ENCODE measurements at regions not wholly inside any gene's neighbourhood (a gene's known extent, or its start where the extent isn't known, plus 50 kb on each side); places are given as distances from the start of the nearest gene placed in this dataset.

DNA sequence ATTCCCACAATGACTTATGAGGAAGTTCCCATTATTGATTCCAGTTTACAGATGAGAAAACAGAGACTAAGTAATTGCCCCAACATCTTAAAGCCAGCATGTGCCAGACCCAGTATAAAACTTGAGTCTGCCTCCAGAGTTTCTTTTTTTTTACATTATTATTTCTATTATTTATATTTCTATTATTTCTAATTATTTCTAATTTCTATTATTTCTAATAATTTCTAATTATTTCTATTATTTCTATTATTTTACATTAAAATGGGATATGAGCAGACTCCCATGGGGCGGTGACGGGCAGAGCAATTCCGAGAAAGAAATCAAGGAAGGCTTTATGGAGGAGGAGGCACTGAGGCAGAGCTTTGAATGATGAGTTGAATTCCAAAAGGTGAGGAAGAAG, 54.4 kb upstream of the BDKRB2 start:
- no peak for TF ChIP-seq EZH2 (IDR thresholded peaks at IDR 0.05; ENCODE audit: insufficient read depth, low read length)
- TF ChIP-seq, protein P1, sequence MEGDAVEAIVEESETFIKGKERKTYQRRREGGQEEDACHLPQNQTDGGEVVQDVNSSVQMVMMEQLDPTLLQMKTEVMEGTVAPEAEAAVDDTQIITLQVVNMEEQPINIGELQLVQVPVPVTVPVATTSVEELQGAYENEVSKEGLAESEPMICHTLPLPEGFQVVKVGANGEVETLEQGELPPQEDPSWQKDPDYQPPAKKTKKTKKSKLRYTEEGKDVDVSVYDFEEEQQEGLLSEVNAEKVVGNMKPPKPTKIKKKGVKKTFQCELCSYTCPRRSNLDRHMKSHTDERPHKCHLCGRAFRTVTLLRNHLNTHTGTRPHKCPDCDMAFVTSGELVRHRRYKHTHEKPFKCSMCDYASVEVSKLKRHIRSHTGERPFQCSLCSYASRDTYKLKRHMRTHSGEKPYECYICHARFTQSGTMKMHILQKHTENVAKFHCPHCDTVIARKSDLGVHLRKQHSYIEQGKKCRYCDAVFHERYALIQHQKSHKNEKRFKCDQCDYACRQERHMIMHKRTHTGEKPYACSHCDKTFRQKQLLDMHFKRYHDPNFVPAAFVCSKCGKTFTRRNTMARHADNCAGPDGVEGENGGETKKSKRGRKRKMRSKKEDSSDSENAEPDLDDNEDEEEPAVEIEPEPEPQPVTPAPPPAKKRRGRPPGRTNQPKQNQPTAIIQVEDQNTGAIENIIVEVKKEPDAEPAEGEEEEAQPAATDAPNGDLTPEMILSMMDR (IDR thresholded peaks at IDR 0.05; ENCODE audit: insufficient read depth, low read depth, low read length): no peak
- no peak for FAIRE-seq

GRCh38 chr14:96151242-96151641, 53.4 kb upstream of the BDKRB2 start:
- Mint-ChIP-seq H3K27ac (ENCODE audit: unreplicated experiment) (no peak overlapping the region), H3K4me3 (ENCODE audit: unreplicated experiment) (no peak overlapping the region), H3K36me3 (ENCODE audit: low read depth, unreplicated experiment) (no peaks in the 10 kb centered on the region), H3K4me1 (ENCODE audit: low read depth, unreplicated experiment) (peaks cover 3% of the 10 kb centered on the region), H3K9me3 (ENCODE audit: unreplicated experiment) (peaks cover 2% of the 10 kb centered on the region), H3K27me3 (ENCODE audit: low read depth, unreplicated experiment) (peaks cover 6% of the 10 kb centered on the region)
- Histone ChIP-seq H2AFZ (ENCODE audit: low read depth, low read length) (no peak overlapping the region), H3K36me3 (ENCODE audit: insufficient read depth, low read length) (no peaks in the 10 kb centered on the region), H3K9me3 (ENCODE audit: insufficient read depth, low read depth, low read length) (no peaks in the 10 kb centered on the region), H3K4me1 (ENCODE audit: insufficient read depth, low read length) (peaks cover 4% of the 10 kb centered on the region), H3K27ac (ENCODE audit: low read depth, low read length) (no peak overlapping the region), H3K9ac (ENCODE audit: low read length) (no peak overlapping the region), H4K20me1 (ENCODE audit: insufficient read depth, low read length) (no peaks in the 10 kb centered on the region), H3K27me3 (ENCODE audit: insufficient read depth, low read length) (no peaks in the 10 kb centered on the region), H3K4me2 (ENCODE audit: low read length) (no peak overlapping the region), H3K79me2 (ENCODE audit: insufficient read depth, low read length) (no peaks in the 10 kb centered on the region), H3K4me3 (ENCODE audit: insufficient read depth, low read depth, low read length) (no peak overlapping the region)
- DNase-seq (ENCODE audit: low read depth): no peak
- TF ChIP-seq, protein P1 (IDR thresholded peaks at IDR 0.05; ENCODE audit: insufficient read depth, low read depth, low read length): no peak
- no peak for TF ChIP-seq EZH2 (IDR thresholded peaks at IDR 0.05; ENCODE audit: insufficient read depth, low read length)
- FAIRE-seq: no peak

More for the DNA sequence above, 54.4 kb upstream of the BDKRB2 start:
- Histone ChIP-seq H4K20me1 (ENCODE audit: insufficient read depth, low read length) (no peaks in the 10 kb centered on the region), H3K36me3 (ENCODE audit: insufficient read depth, low read length) (no peaks in the 10 kb centered on the region), H3K27ac (ENCODE audit: low read depth, low read length) (no peak overlapping the region), H3K9ac (ENCODE audit: low read length) (no peak overlapping the region), H3K9me3 (ENCODE audit: insufficient read depth, low read depth, low read length) (no peaks in the 10 kb centered on the region), H3K4me3 (ENCODE audit: insufficient read depth, low read depth, low read length) (no peak overlapping the region), H2AFZ (ENCODE audit: low read depth, low read length) (no peak overlapping the region), H3K4me1 (ENCODE audit: insufficient read depth, low read length) (peaks cover 12% of the 10 kb centered on the region), H3K27me3 (ENCODE audit: insufficient read depth, low read length) (no peaks in the 10 kb centered on the region), H3K4me2 (ENCODE audit: low read length) (no peak overlapping the region), H3K79me2 (ENCODE audit: insufficient read depth, low read length) (no peaks in the 10 kb centered on the region)
- Mint-ChIP-seq H3K36me3 (ENCODE audit: low read depth, unreplicated experiment) (no peaks in the 10 kb centered on the region), H3K4me3 (ENCODE audit: unreplicated experiment) (no peak overlapping the region), H3K4me1 (ENCODE audit: low read depth, unreplicated experiment) (peaks cover 13% of the 10 kb centered on the region), H3K9me3 (ENCODE audit: unreplicated experiment) (peaks cover 2% of the 10 kb centered on the region), H3K27ac (ENCODE audit: unreplicated experiment) (no peak overlapping the region), H3K27me3 (ENCODE audit: low read depth, unreplicated experiment) (peaks cover 6% of the 10 kb centered on the region)
- no peak for DNase-seq (ENCODE audit: low read depth)

DNA sequence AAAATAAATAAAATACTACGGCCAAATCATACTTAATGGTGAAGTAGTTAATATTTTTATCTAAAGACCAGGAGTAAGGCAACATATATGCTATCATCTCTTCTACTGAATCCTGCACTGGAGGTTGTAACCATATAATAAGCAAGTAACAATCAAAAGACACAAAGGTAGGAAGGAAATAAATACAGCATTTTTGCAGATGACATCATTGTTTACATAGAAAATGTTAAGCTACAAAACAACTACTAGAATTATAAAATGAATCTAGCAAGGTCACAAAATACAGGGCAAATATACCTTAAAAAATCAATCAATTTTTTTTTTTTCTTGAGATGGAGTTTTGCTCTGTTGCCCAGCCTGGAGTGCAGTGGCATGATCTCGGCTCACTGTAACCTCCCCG, 51.6 kb upstream of the BDKRB2 start:
- peaks cover 8% of the 10 kb centered on the region for H3K27me3 Mint-ChIP-seq (ENCODE audit: low read depth, unreplicated experiment)
- H3K4me3 Mint-ChIP-seq (ENCODE audit: unreplicated experiment): no peak overlapping the region
- FAIRE-seq (no peak), DNase-seq (ENCODE audit: low read depth) (no peak)
- no peaks in the 10 kb centered on the region for H3K4me1 ChIP-seq (ENCODE audit: insufficient read depth, low read length)
- H3K36me3 ChIP-seq (ENCODE audit: insufficient read depth, low read length): no peaks in the 10 kb centered on the region
- no peak overlapping the region for H3K27ac Mint-ChIP-seq (ENCODE audit: unreplicated experiment)
- H3K36me3 Mint-ChIP-seq (ENCODE audit: low read depth, unreplicated experiment): no peaks in the 10 kb centered on the region
- H3K27me3 ChIP-seq (ENCODE audit: insufficient read depth, low read length): no peaks in the 10 kb centered on the region
- no peaks in the 10 kb centered on the region for H3K79me2 ChIP-seq (ENCODE audit: insufficient read depth, low read length)
- no peaks in the 10 kb centered on the region for H3K9me3 ChIP-seq (ENCODE audit: insufficient read depth, low read depth, low read length)
- peaks cover 2% of the 10 kb centered on the region for H3K9me3 Mint-ChIP-seq (ENCODE audit: unreplicated experiment)
- no peak overlapping the region for H2AFZ ChIP-seq (ENCODE audit: low read depth, low read length)
- TF ChIP-seq, protein P1 (IDR thresholded peaks at IDR 0.05; ENCODE audit: insufficient read depth, low read depth, low read length): no peak
- TF ChIP-seq EZH2 (IDR thresholded peaks at IDR 0.05; ENCODE audit: insufficient read depth, low read length): no peak
- H3K27ac ChIP-seq (ENCODE audit: low read depth, low read length): no peak overlapping the region
- H3K4me3 ChIP-seq (ENCODE audit: insufficient read depth, low read depth, low read length): no peak overlapping the region
- H4K20me1 ChIP-seq (ENCODE audit: insufficient read depth, low read length): no peaks in the 10 kb centered on the region
- H3K4me2 ChIP-seq (ENCODE audit: low read length): no peak overlapping the region
- no peak overlapping the region for H3K9ac ChIP-seq (ENCODE audit: low read length)
- no peaks in the 10 kb centered on the region for H3K4me1 Mint-ChIP-seq (ENCODE audit: low read depth, unreplicated experiment)

All from astrocyte (in vitro differentiated cells and primary cell).